HG03060 (cell line): ENCODE measurements at regions not wholly inside any gene's neighbourhood (a gene's known extent, or its start where the extent isn't known, plus 50 kb on each side); places are given as distances from the start of the nearest gene placed in this dataset.
A peak's percentile ranks its signal among the peaks of the same experiment; 100 is the strongest.

ENCODE experiments used
- ATAC-seq: cut with Tn5 transposase; IDR thresholded peaks from one replicate; pipeline ENCODE4 v1.9.1; 2021; ENCODE audit warnings: low read depth, moderate number of reproducible peaks; ENCODE audit not compliant: unreplicated experiment

- no peak for ATAC-seq
Observed at GRCh38 chr4:155524926-155525455, 141.7 kb upstream of the GUCY1A1 start.

GRCh38 chr4:155523358-155523757 is 143.3 kb upstream of the GUCY1A1 start:
- no peak for ATAC-seq

GRCh38 chr4:155522201-155522600 is 144.4 kb upstream of the GUCY1A1 start:
- no peak for ATAC-seq

- no peak for ATAC-seq
Observed at GRCh38 chr4:155521382-155521781, 144.6 kb upstream of the MAP9 start.

- ATAC-seq = no peak
Observed at GRCh38 chr4:155515444-155516075, 138.8 kb upstream of the MAP9 start.

GRCh38 chr4:155514628-155515027 is 137.9 kb upstream of the MAP9 start:
- no peak for ATAC-seq

GRCh38 chr4:155512817-155513216 is 136.1 kb upstream of the MAP9 start:
- no peak for ATAC-seq

- ATAC-seq = no peak
Observed at GRCh38 chr4:155512046-155512445, 135.3 kb upstream of the MAP9 start.

- no peak for ATAC-seq
Observed at GRCh38 chr4:155510771-155511170, 134.0 kb upstream of the MAP9 start.

- ATAC-seq = no peak
Observed at GRCh38 chr4:155509555-155509954, 132.8 kb upstream of the MAP9 start.

GRCh38 chr4:155506745-155507144 is 130.0 kb upstream of the MAP9 start:
- no peak for ATAC-seq

- no peak for ATAC-seq
Observed at GRCh38 chr4:155505321-155505720, 128.6 kb upstream of the MAP9 start.

- ATAC-seq = no peak
Observed at GRCh38 chr4:155497306-155497705, 120.5 kb upstream of the MAP9 start.

GRCh38 chr4:155496294-155496626 is 119.5 kb upstream of the MAP9 start:
- no peak for ATAC-seq

- no peak for ATAC-seq
Observed at GRCh38 chr4:155495572-155496293, 119.0 kb upstream of the MAP9 start.

- no peak for ATAC-seq
Observed at GRCh38 chr4:155494037-155494718, 117.4 kb upstream of the MAP9 start.

GRCh38 chr4:155491336-155492120 is 114.8 kb upstream of the MAP9 start:
- peak; percentile 99 for ATAC-seq

- no peak for ATAC-seq
Observed at GRCh38 chr4:155489271-155489670, 112.5 kb upstream of the MAP9 start.

GRCh38 chr4:155488691-155489090 is 111.9 kb upstream of the MAP9 start:
- ATAC-seq = no peak

- no peak for ATAC-seq
Observed at GRCh38 chr4:155487210-155487609, 110.4 kb upstream of the MAP9 start.

- no peak for ATAC-seq
Observed at GRCh38 chr4:155481150-155481549, 104.4 kb upstream of the MAP9 start.
